GM18868 (cell line): ENCODE measurements at regions not wholly inside any gene's neighbourhood (a gene's known extent, or its start where the extent isn't known, plus 50 kb on each side); places are given as distances from the start of the nearest gene placed in this dataset.
"Not testable (repeated sequence)": the region's sequence is repeated elsewhere in the genome, so short reads cannot be mapped to it uniquely, and the experiment has no call there.

Experiments
- ATAC-seq: cut with Tn5 transposase; IDR thresholded peaks from one replicate; pipeline ENCODE4 v1.9.1; 2021; ENCODE audit warnings: mild to moderate bottlenecking, moderate library complexity; ENCODE audit not compliant: unreplicated experiment

GRCh38 chr4:104330125-104330905, 164.4 kb downstream of the CXXC4 start:
- peak; percentile 72 for ATAC-seq

GRCh38 chr4:104326991-104327694, 167.6 kb downstream of the CXXC4 start:
- ATAC-seq, result not testable (repeated sequence)

GRCh38 chr4:104302731-104303130, 192.0 kb downstream of the CXXC4 start:
- ATAC-seq, result no peak

- no peak for ATAC-seq
These were observed 199.9 kb downstream of the CXXC4 start for GRCh38 chr4:104294811-104295210.

- ATAC-seq, result no peak
These were observed 207.8 kb downstream of the CXXC4 start for GRCh38 chr4:104286867-104287266.

- no peak for ATAC-seq
These were observed 211.4 kb downstream of the CXXC4 start for GRCh38 chr4:104283303-104283702.

- no peak for ATAC-seq
These were observed 214.9 kb downstream of the CXXC4 start for GRCh38 chr4:104279744-104280143.

GRCh38 chr4:104272966-104273365, 221.7 kb downstream of the CXXC4 start:
- ATAC-seq, result no peak

GRCh38 chr4:104269603-104270002, 225.1 kb downstream of the CXXC4 start:
- ATAC-seq, result not testable (repeated sequence)

GRCh38 chr4:104263100-104263499, 231.6 kb downstream of the CXXC4 start:
- ATAC-seq, result no peak

- ATAC-seq, result no peak
These were observed 232.0 kb downstream of the CXXC4 start for GRCh38 chr4:104262678-104263077.

- no peak for ATAC-seq
These were observed 246.0 kb downstream of the CXXC4 start for GRCh38 chr4:104248726-104249125.

GRCh38 chr4:104235967-104236366, 258.7 kb downstream of the CXXC4 start:
- no peak for ATAC-seq

GRCh38 chr4:104217526-104217925, 277.2 kb downstream of the CXXC4 start:
- no peak for ATAC-seq

GRCh38 chr4:104211657-104212056, 283.0 kb downstream of the CXXC4 start:
- ATAC-seq, result no peak

- ATAC-seq, result no peak
These were observed 284.3 kb downstream of the CXXC4 start for GRCh38 chr4:104210420-104210819.

- no peak for ATAC-seq
These were observed 287.9 kb downstream of the CXXC4 start for GRCh38 chr4:104206784-104207183.

GRCh38 chr4:104205116-104205515, 289.6 kb downstream of the CXXC4 start:
- ATAC-seq, result no peak

- no peak for ATAC-seq
These were observed 306.4 kb downstream of the CXXC4 start for GRCh38 chr4:104188301-104188700.

GRCh38 chr4:104169437-104169836, 325.3 kb downstream of the CXXC4 start:
- no peak for ATAC-seq

GRCh38 chr4:104166749-104167148, 327.9 kb downstream of the CXXC4 start:
- ATAC-seq, result no peak

GRCh38 chr4:104163820-104164219, 330.9 kb downstream of the CXXC4 start:
- ATAC-seq, result no peak
